ENCODE measurements at regions not wholly inside any gene's neighbourhood (a gene's known extent, or its start where the extent isn't known, plus 50 kb on each side); places are given as distances from the start of the nearest gene placed in this dataset.

- TF ChIP-seq TAF1 (IDR thresholded peaks at IDR 0.05; ENCODE audit: borderline replicate concordance, low read depth, low read length) (no peak), POLR2AphosphoS5 (IDR thresholded peaks at IDR 0.05; ENCODE audit: low read depth, low read length) (no peak), POLR2A (IDR thresholded peaks at IDR 0.05; ENCODE audit: low read depth, low read length) (no peak)
- no peak for DNase-seq (ENCODE audit: insufficient read length)
- FAIRE-seq, result no peak
Measured at GRCh38 chr1:29669912-29670311, 433.6 kb downstream of the PTPRU start.

GRCh38 chr1:29669158-29669871 is 433.0 kb downstream of the PTPRU start:
- no peak for FAIRE-seq
- TF ChIP-seq POLR2AphosphoS5 (IDR thresholded peaks at IDR 0.05; ENCODE audit: low read depth, low read length) (no peak), POLR2A (IDR thresholded peaks at IDR 0.05; ENCODE audit: low read depth, low read length) (no peak)
- DNase-seq (ENCODE audit: insufficient read length), result no peak

- FAIRE-seq (no peak), DNase-seq (ENCODE audit: insufficient read length) (no peak)
- TF ChIP-seq POLR2AphosphoS5 (IDR thresholded peaks at IDR 0.05; ENCODE audit: low read depth, low read length) (no peak), TAF1 (IDR thresholded peaks at IDR 0.05; ENCODE audit: borderline replicate concordance, low read depth, low read length) (no peak), POLR2A (IDR thresholded peaks at IDR 0.05; ENCODE audit: low read depth, low read length) (no peak)
Measured at GRCh38 chr1:29668551-29669157, 432.3 kb downstream of the PTPRU start.

- DNase-seq (ENCODE audit: insufficient read length) (no peak), FAIRE-seq (no peak)
- TF ChIP-seq POLR2AphosphoS5 (IDR thresholded peaks at IDR 0.05; ENCODE audit: low read depth, low read length) (no peak), TAF1 (IDR thresholded peaks at IDR 0.05; ENCODE audit: borderline replicate concordance, low read depth, low read length) (no peak)
Measured at GRCh38 chr1:29667951-29668350, 431.6 kb downstream of the PTPRU start.

GRCh38 chr1:29664711-29665110 is 428.4 kb downstream of the PTPRU start:
- no peak for FAIRE-seq
- no peak for DNase-seq (ENCODE audit: insufficient read length)
- TF ChIP-seq POLR2A (IDR thresholded peaks at IDR 0.05; ENCODE audit: low read depth, low read length), result no peak
- no peak for TF ChIP-seq POLR2AphosphoS5 (IDR thresholded peaks at IDR 0.05; ENCODE audit: low read depth, low read length)
- no peak for TF ChIP-seq TAF1 (IDR thresholded peaks at IDR 0.05; ENCODE audit: borderline replicate concordance, low read depth, low read length)

GRCh38 chr1:29658688-29659087 is 422.4 kb downstream of the PTPRU start:
- DNase-seq (ENCODE audit: insufficient read length) (no peak), FAIRE-seq (no peak)
- TF ChIP-seq POLR2AphosphoS5 (IDR thresholded peaks at IDR 0.05; ENCODE audit: low read depth, low read length) (no peak), TAF1 (IDR thresholded peaks at IDR 0.05; ENCODE audit: borderline replicate concordance, low read depth, low read length) (no peak), POLR2A (IDR thresholded peaks at IDR 0.05; ENCODE audit: low read depth, low read length) (no peak)

- DNase-seq (ENCODE audit: insufficient read length), result no peak
- FAIRE-seq, result no peak
- no peak for TF ChIP-seq TAF1 (IDR thresholded peaks at IDR 0.05; ENCODE audit: borderline replicate concordance, low read depth, low read length)
- TF ChIP-seq POLR2AphosphoS5 (IDR thresholded peaks at IDR 0.05; ENCODE audit: low read depth, low read length), result no peak
- no peak for TF ChIP-seq POLR2A (IDR thresholded peaks at IDR 0.05; ENCODE audit: low read depth, low read length)
Measured at GRCh38 chr1:29657816-29658215, 421.5 kb downstream of the PTPRU start.

- TF ChIP-seq POLR2AphosphoS5 (IDR thresholded peaks at IDR 0.05; ENCODE audit: low read depth, low read length) (no peak), POLR2A (IDR thresholded peaks at IDR 0.05; ENCODE audit: low read depth, low read length) (no peak), TAF1 (IDR thresholded peaks at IDR 0.05; ENCODE audit: borderline replicate concordance, low read depth, low read length) (no peak)
- FAIRE-seq (no peak), DNase-seq (ENCODE audit: insufficient read length) (no peak)
Measured at GRCh38 chr1:29655945-29656850, 419.9 kb downstream of the PTPRU start.

- FAIRE-seq, result no peak
- no peak for TF ChIP-seq POLR2AphosphoS5 (IDR thresholded peaks at IDR 0.05; ENCODE audit: low read depth, low read length)
- TF ChIP-seq TAF1 (IDR thresholded peaks at IDR 0.05; ENCODE audit: borderline replicate concordance, low read depth, low read length), result no peak
- no peak for TF ChIP-seq POLR2A (IDR thresholded peaks at IDR 0.05; ENCODE audit: low read depth, low read length)
- DNase-seq (ENCODE audit: insufficient read length), result no peak
Measured at GRCh38 chr1:29655145-29655544, 418.8 kb downstream of the PTPRU start.

GRCh38 chr1:29653886-29654450 is 417.6 kb downstream of the PTPRU start:
- FAIRE-seq, result no peak
- TF ChIP-seq POLR2AphosphoS5 (IDR thresholded peaks at IDR 0.05; ENCODE audit: low read depth, low read length) (no peak), TAF1 (IDR thresholded peaks at IDR 0.05; ENCODE audit: borderline replicate concordance, low read depth, low read length) (no peak), POLR2A (IDR thresholded peaks at IDR 0.05; ENCODE audit: low read depth, low read length) (no peak)

GRCh38 chr1:29653034-29653810 is 416.9 kb downstream of the PTPRU start:
- no peak for TF ChIP-seq POLR2A (IDR thresholded peaks at IDR 0.05; ENCODE audit: low read depth, low read length)
- TF ChIP-seq POLR2AphosphoS5 (IDR thresholded peaks at IDR 0.05; ENCODE audit: low read depth, low read length), result no peak
- no peak for TF ChIP-seq TAF1 (IDR thresholded peaks at IDR 0.05; ENCODE audit: borderline replicate concordance, low read depth, low read length)
- DNase-seq (ENCODE audit: insufficient read length), result no peak
- no peak for FAIRE-seq

More at GRCh38 chr1:29653886-29654450, 417.6 kb downstream of the PTPRU start:
- DNase-seq (ENCODE audit: insufficient read length), result no peak
